GM12878 (cell line): ENCODE measurements at regions not wholly inside any gene's neighbourhood (a gene's known extent, or its start where the extent isn't known, plus 50 kb on each side); places are given as distances from the start of the nearest gene placed in this dataset.

ENCODE experiments used
- ATAC-seq: fragments of 200-7000 bp; cut with Tn5 transposase; 3 replicates; pipeline ENCODE4 v1.9.1; 2020; ENCODE audit warnings: mild to moderate bottlenecking, moderate library complexity
- BruUV-seq: library from RNA; stranded (reverse); fragments of 400-500 nt; replicated peaks from 2 replicates; lab custom pipeline; 2021; lab: Mats Ljungman, UMichigan
- CTCF ChIA-PET: fragments of 300-600 bp; sonication (Branson Sonifier 250); formaldehyde crosslinking; extraction: SDS; loops from one replicate; lab custom pipeline; 2021; ENCODE audit warnings: inconsistent platforms; lab: Yijun Ruan, JAX
- POLR2A ChIA-PET: fragments of 350-600 bp; formaldehyde crosslinking; extraction: SDS; loops from one replicate; lab custom pipeline; 2021; ENCODE audit warnings: inconsistent platforms; lab: Charles Lee
- RAD21 ChIA-PET: fragments of 300-600 bp; sonication (Branson Sonifier 250); formaldehyde crosslinking; loops from one replicate; lab custom pipeline; 2023; ENCODE audit warnings: antibody characterized with exemption; ENCODE audit not compliant: unreplicated experiment; lab: Charles Lee
- SMC1A ChIA-PET: fragments of 300-600 bp; sonication (Branson Sonifier 250); formaldehyde crosslinking; loops from one replicate; lab custom pipeline; 2023; ENCODE audit not compliant: unreplicated experiment, uncharacterized antibody; lab: Charles Lee
- DNase-seq: peaks from one replicate; pipeline ENCODE4 v3.0.0-alpha.2; 2011; ENCODE audit warnings: low read depth, low spot score
- FAIRE-seq: peaks from 3 replicates; lab custom pipeline; 2011; peaks lifted over from hg19 to GRCh38; lab: Jason Lieb, UNC
- H2AFZ ChIP-seq: 2 replicates; pipeline ENCODE4 v1.6.0; 2011; ENCODE audit warnings: low read depth, low read length, control low read depth; ENCODE audit not compliant: control insufficient read depth
- H3K27ac ChIP-seq: 2 replicates; pipeline ENCODE4 v1.5.1; 2011; ENCODE audit warnings: control low read depth; ENCODE audit not compliant: control insufficient read depth, insufficient read depth
- H3K27me3 ChIP-seq, 2 experiments: replicated peaks in 1 of 2; 2 replicates each; pipeline versions ENCODE4 v1.6.0 to v1.6.1; 2011; ENCODE audit warnings: low read length in 1 of 2; ENCODE audit not compliant: control insufficient read depth in 2 of 2, insufficient read depth in 2 of 2
- H3K36me3 ChIP-seq, 2 experiments: 2 replicates each; pipeline ENCODE4 v1.5.1; 2011; ENCODE audit warnings: low read length in 1 of 2; ENCODE audit not compliant: control insufficient read depth in 2 of 2, insufficient read depth in 2 of 2
- H3K4me1 ChIP-seq: 2 replicates; pipeline ENCODE4 v1.6.1; 2011; ENCODE audit warnings: mild to moderate bottlenecking, low read length, moderate library complexity, mixed read lengths; ENCODE audit not compliant: control insufficient read depth, insufficient read depth
- H3K4me2 ChIP-seq: 2 replicates; pipeline ENCODE4 v1.6.0; 2011; ENCODE audit warnings: control low read depth; ENCODE audit not compliant: control insufficient read depth, insufficient read depth
- H3K4me3 ChIP-seq: fragments of 200-600 bp; sonication (generic); 2 replicates; pipeline ENCODE4 v1.5.1; 2016
- H3K79me2 ChIP-seq: 2 replicates; pipeline ENCODE4 v1.6.0; 2011; ENCODE audit warnings: low read length; ENCODE audit not compliant: control insufficient read depth, insufficient read depth
- H3K9ac ChIP-seq: 2 replicates; pipeline ENCODE4 v1.8.0; 2011; ENCODE audit warnings: low read length, control low read depth, mixed read lengths; ENCODE audit not compliant: control insufficient read depth, insufficient read depth
- H3K9me3 ChIP-seq: replicated peaks from 3 replicates; pipeline ENCODE4 v1.5.1; 2011; ENCODE audit warnings: mild to moderate bottlenecking, low read length; ENCODE audit not compliant: control insufficient read depth, insufficient read depth
- H4K20me1 ChIP-seq: 2 replicates; pipeline ENCODE4 v1.6.0; 2011; ENCODE audit not compliant: control insufficient read depth, insufficient read depth
- ATF7 ChIP-seq: fragments of 450-650 bp; IDR thresholded peaks from 2 replicates; pipeline ENCODE4 v1.6.1; 2016; ENCODE audit warnings: low read depth, mild to moderate bottlenecking
- DPF2 ChIP-seq: fragments of 450-650 bp; IDR thresholded peaks from 2 replicates; pipeline ENCODE4 v1.6.1; 2017; ENCODE audit warnings: mild to moderate bottlenecking
- MYB ChIP-seq: fragments of 150-350 bp; IDR thresholded peaks from 2 replicates; pipeline ENCODE4 v1.6.1; 2014; ENCODE audit warnings: mild to moderate bottlenecking, low read depth, low read length, borderline replicate concordance
- NFIC ChIP-seq: IDR thresholded peaks from 2 replicates; pipeline ENCODE4 v1.6.1; 2012; ENCODE audit warnings: low read depth, mild to moderate bottlenecking, inconsistent platforms, low read length, moderate library complexity
- NFYA ChIP-seq: IDR thresholded peaks from 2 replicates; pipeline ENCODE4 v1.6.1; 2011; ENCODE audit warnings: low read depth, mild to moderate bottlenecking, low read length, improper control_type of control experiment, borderline replicate concordance
- NR2F1 ChIP-seq: fragments of 450-650 bp; conservative IDR thresholded peaks from 2 replicates; pipeline ENCODE4 v1.6.1; 2017; ENCODE audit warnings: mild to moderate bottlenecking
- RB1 ChIP-seq: fragments of 450-650 bp; formaldehyde crosslinking; IDR thresholded peaks from 2 replicates; pipeline ENCODE4 v1.6.1; 2017; ENCODE audit warnings: mild to moderate bottlenecking, borderline replicate concordance
- RUNX3 ChIP-seq: IDR thresholded peaks from 2 replicates; pipeline ENCODE4 v1.6.1; 2012; ENCODE audit warnings: low read length, inconsistent platforms
- WGBS: methylation state at CpG from one replicate; pipeline ENCODE4 v1.1.6; 2016; ENCODE audit warnings: low lambda C conversion rate; ENCODE audit not compliant: insufficient replicate concordance, insufficient coverage; ENCODE audit errors: missing lambda C conversion rate; 5-methylcytosine and 5-hydroxymethylcytosine counted together
- in situ Hi-C: fragments of 300-500 bp; cut with MboI; formaldehyde crosslinking; loops from 9 replicates; pipeline ENCODE4 v1.14.3; 2018; ENCODE audit warnings: mixed read lengths
- intact Hi-C: fragments of 100-400 bp; cut with micrococcal nuclease; formaldehyde crosslinking; loops from one replicate; pipeline ENCODE4 v1.14.2; 2022; ENCODE audit not compliant: unreplicated experiment
- TF ChIP-seq, protein P1 (sequence below): fragments of 450-650 bp; IDR thresholded peaks from 2 replicates; pipeline ENCODE4 v1.6.1; 2016; ENCODE audit warnings: mild to moderate bottlenecking
- TF ChIP-seq, protein P2 (sequence below): fragments of 450-650 bp; IDR thresholded peaks from 2 replicates; pipeline ENCODE4 v1.6.1; 2016; ENCODE audit warnings: mild to moderate bottlenecking
- TF ChIP-seq, protein P3 (sequence below): IDR thresholded peaks from 2 replicates; pipeline ENCODE4 v1.6.1; 2011; ENCODE audit warnings: low read depth, mild to moderate bottlenecking, low read length, moderate library complexity, borderline replicate concordance; ENCODE audit errors: extremely low read depth

DNA sequence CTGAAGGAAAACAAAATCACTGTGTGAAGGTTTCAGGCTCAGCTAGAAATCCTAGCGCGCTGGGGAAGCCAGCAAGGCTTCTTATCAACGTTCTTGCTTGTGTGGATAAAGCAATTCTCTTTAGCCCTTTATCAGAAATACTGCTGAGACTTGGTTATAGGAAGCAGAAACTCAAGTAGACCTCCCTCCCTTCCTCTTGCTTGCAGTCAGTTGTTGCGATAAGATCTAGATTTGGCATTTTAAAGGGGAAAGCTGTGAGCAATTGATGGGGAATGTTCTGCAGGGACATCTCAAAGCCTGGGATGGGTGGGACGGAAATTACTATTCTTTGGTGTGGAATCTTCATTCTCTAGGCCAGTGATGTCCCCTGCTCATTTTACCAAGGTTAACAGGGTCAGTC is 76.4 kb upstream of the ANO4 start:
- no TSS peak for BruUV-seq
- intact Hi-C loops: no loop called here
- DNase-seq (no peak), ATAC-seq (no peak), FAIRE-seq (no peak)
- CTCF ChIA-PET: no interaction called here
- no peak overlapping the region for H3K4me2 ChIP-seq
- no peak overlapping the region for H3K9ac ChIP-seq
- no peak for TF ChIP-seq RB1
- TF ChIP-seq, protein P1, sequence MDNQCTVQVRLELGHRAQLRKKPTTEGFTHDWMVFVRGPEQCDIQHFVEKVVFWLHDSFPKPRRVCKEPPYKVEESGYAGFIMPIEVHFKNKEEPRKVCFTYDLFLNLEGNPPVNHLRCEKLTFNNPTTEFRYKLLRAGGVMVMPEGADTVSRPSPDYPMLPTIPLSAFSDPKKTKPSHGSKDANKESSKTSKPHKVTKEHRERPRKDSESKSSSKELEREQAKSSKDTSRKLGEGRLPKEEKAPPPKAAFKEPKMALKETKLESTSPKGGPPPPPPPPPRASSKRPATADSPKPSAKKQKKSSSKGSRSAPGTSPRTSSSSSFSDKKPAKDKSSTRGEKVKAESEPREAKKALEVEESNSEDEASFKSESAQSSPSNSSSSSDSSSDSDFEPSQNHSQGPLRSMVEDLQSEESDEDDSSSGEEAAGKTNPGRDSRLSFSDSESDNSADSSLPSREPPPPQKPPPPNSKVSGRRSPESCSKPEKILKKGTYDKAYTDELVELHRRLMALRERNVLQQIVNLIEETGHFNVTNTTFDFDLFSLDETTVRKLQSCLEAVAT: no peak
- no peak for TF ChIP-seq RUNX3
- TF ChIP-seq, protein P2, sequence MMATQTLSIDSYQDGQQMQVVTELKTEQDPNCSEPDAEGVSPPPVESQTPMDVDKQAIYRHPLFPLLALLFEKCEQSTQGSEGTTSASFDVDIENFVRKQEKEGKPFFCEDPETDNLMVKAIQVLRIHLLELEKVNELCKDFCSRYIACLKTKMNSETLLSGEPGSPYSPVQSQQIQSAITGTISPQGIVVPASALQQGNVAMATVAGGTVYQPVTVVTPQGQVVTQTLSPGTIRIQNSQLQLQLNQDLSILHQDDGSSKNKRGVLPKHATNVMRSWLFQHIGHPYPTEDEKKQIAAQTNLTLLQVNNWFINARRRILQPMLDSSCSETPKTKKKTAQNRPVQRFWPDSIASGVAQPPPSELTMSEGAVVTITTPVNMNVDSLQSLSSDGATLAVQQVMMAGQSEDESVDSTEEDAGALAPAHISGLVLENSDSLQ: no peak
- no peak for TF ChIP-seq NR2F1
- TF ChIP-seq, protein P3, sequence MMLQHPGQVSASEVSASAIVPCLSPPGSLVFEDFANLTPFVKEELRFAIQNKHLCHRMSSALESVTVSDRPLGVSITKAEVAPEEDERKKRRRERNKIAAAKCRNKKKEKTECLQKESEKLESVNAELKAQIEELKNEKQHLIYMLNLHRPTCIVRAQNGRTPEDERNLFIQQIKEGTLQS: no peak
- TF ChIP-seq NFYA: no peak
- TF ChIP-seq DPF2: no peak
- no peak for TF ChIP-seq ATF7
- no peak for TF ChIP-seq MYB
- TF ChIP-seq NFIC: no peak
- H3K9me3 ChIP-seq: no peaks in the 10 kb centered on the region; the same call in 2 of the 3 replicates
- H2AFZ ChIP-seq: no peak overlapping the region
- SMC1A ChIA-PET: no interaction called here
- 26% methylated on average over 5 of the region's 5 CpGs for WGBS
- peaks cover 2 to 7% of the 10 kb centered on the region in 2 experiments; a peak in 3 of 4 replicates for H3K27me3 ChIP-seq
- RAD21 ChIA-PET: no interaction called here
- POLR2A ChIA-PET: no interaction called here
- in situ Hi-C loops: no loop called here
- no peaks in the 10 kb centered on the region for H3K4me1 ChIP-seq
- H3K4me3 ChIP-seq: no peak overlapping the region
- H3K36me3 ChIP-seq: no peaks in the 10 kb centered on the region
- no peak overlapping the region for H3K27ac ChIP-seq
- no peaks in the 10 kb centered on the region for H4K20me1 ChIP-seq
- H3K79me2 ChIP-seq: no peaks in the 10 kb centered on the region
